Fibroblast of the conjunctiva (primary cell): ENCODE measurements at regions not wholly inside any gene's neighbourhood (a gene's known extent, or its start where the extent isn't known, plus 50 kb on each side); places are given as distances from the start of the nearest gene placed in this dataset.
"Not testable (repeated sequence)": the region's sequence is repeated elsewhere in the genome, so short reads cannot be mapped to it uniquely, and the experiment has no call there.

Experiments used
- DNase-seq: peaks from one replicate; pipeline ENCODE4 v3.0.0-alpha.2; 2010; ENCODE audit warnings: low read depth

GRCh38 chr14:42490536-42490935 lies 883.9 kb downstream of the LRFN5 start:
- no peak for DNase-seq

GRCh38 chr14:42488965-42489364 lies 882.3 kb downstream of the LRFN5 start:
- no peak for DNase-seq

- DNase-seq: not testable (repeated sequence)
These were observed 875.8 kb downstream of the LRFN5 start for GRCh38 chr14:42482345-42482971.

DNA sequence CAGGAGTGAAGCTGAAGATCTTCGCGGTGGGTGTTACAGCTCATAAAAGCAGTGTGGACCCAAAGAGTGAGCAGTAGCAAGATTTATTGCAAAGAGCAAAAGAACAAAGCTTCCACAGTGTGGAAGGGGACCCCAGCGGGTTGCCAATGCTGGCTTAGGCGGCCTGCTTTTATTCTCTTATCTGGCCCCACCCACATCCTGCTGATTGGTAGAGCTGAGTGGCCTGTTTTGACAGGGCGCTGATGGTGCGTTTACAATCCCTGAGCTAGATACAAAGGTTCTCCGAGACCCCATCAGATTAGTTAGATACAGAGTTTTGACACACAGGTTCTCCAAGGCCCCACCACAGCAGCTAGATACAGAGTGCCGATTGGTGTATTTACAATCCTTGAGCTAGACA lies 875.0 kb downstream of the LRFN5 start:
- not testable (repeated sequence) for DNase-seq

DNA sequence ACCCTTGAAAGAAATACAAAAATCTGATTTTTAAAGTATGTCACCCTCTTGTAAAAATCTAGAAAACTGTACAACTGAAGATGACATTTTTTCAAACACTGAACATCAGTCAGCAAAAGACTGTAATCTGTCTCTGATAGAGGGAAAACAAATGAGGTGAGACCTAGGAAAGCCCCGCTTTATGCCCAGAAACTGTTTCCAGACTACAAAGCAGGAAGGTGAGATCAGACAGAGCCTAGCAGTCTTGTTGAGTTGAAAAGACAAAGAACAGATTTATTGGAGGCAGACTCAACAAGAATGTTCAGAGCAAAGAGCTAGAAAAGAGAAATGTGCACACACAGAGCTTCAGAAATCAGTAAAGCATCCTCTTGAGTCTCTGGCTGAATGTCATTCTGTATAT lies 873.6 kb downstream of the LRFN5 start:
- DNase-seq: no peak

DNA sequence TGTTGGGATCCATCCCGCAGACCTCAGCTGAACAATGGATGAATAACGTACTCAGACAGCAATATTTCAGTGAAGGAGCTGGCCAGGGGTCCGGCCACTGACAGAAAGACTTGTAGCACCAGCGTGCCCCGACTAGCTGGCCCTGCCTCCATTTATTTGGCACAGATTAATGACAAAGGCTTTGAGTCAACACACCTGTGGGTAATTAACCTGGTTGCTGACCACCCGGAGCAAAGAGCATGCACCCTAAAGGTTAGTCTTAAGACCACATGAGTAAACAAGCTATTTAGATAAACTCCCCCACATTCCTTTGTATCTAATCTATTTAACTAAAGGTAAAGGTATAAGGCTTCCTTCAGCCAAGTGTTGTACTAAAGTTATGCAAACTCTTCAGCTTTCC lies 868.6 kb downstream of the LRFN5 start:
- DNase-seq: no peak

- no peak for DNase-seq
These were observed 863.7 kb downstream of the LRFN5 start for GRCh38 chr14:42470427-42470719.

GRCh38 chr14:42469637-42470426 lies 863.2 kb downstream of the LRFN5 start:
- DNase-seq: no peak

GRCh38 chr14:42460673-42461072 lies 854.0 kb downstream of the LRFN5 start:
- no peak for DNase-seq

DNA sequence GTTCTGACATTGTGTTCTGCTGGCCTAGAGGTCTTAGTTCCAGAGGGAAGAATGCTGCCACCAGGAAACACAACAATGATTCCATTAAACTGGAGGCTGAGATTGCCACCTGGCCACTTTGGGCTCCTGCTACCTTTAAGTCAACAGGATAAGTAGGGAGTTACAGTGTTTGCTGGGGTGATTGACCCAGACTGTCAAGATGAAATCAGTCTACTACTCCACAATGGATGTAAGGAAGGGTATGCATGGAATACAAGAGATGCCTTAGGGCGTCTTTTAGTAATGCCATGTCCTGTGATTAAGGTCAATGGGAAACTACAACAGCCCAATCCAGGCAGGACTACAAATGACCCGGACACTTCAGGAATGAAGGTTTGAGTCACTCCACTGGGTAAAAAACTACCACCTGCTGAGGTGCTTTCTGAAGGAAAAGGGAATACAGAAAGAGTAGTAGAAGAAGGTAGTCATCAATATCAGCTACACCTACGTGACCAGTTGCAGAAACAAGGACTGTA lies 852.6 kb downstream of the LRFN5 start:
- DNase-seq: no peak

DNA sequence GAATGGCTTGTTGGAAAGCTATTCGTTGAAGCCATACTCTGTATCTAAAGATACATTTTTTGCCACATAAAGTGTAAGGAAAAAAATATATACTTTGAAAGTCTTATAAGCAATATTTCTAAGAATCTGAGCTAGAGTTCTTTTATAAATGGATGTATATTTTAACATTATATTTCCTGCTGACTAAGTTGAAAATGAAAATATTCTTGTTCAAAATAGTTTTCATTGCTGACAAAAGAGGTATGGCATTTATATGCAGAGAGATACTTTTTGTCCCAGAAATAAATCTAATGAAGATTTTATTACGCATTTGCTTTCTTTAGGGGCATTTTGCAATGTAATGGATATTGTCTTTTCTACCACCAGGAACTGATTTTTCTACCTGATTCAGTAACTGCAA lies 834.9 kb downstream of the LRFN5 start:
- no peak for DNase-seq

DNA sequence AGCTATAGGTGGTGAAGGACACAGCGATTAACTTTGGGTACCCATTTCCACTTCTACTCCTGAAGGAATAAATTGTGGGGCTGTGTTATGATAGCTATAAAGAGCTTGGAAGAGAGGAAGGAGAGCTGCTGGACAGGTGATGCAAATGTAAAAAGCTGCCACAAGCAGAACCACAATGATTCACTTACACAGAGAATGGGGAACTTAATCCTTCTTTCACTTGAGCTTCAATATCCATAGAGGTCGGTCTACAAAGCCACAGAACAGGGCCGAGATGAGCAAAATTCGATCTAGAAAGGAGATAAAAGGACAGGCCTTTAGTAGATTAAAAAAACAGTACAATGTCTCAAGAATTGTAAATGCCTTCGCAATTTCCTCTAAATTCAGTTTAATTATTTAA lies 831.1 kb downstream of the LRFN5 start:
- no peak for DNase-seq

DNA sequence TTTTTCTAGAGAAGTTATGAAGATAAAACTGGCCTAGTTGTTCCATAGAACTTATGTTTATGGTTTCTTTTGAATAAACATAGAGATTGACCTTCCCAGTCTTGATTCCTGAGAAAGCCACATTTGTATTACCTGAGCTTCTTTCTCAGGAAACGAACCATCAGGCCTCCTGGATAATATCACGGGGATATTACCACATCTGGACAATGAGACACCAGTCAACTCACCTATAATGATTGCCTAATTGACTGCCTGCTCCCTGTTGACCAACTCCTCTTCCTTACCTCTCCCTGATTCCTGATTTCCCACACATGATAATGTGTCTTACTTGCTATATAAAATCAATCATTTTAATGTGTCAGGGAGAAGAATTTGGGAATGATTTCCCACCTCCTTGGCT lies 822.7 kb downstream of the LRFN5 start:
- no peak for DNase-seq

DNA sequence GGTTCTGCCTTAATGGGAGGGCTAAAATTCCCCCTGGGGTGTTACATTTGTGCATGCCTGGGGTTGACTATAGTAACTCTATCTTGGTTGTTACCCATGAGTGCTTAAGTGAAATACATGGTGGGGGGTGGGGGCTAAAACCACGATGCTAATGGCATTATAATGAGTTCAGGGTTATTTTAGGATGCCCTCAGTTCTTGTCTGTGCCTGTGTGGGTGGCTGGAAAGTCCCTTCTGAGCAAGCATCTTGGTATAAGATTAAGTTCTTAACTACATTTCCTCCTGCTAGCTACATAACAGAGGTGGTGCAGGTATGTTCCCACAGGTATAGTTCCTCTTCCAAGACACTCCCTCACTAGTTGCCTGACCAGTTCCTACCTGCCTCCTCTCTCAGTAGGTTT lies 822.3 kb downstream of the LRFN5 start:
- no peak for DNase-seq

- no peak for DNase-seq
These were observed 817.8 kb downstream of the LRFN5 start for GRCh38 chr14:42424501-42424900.

DNA sequence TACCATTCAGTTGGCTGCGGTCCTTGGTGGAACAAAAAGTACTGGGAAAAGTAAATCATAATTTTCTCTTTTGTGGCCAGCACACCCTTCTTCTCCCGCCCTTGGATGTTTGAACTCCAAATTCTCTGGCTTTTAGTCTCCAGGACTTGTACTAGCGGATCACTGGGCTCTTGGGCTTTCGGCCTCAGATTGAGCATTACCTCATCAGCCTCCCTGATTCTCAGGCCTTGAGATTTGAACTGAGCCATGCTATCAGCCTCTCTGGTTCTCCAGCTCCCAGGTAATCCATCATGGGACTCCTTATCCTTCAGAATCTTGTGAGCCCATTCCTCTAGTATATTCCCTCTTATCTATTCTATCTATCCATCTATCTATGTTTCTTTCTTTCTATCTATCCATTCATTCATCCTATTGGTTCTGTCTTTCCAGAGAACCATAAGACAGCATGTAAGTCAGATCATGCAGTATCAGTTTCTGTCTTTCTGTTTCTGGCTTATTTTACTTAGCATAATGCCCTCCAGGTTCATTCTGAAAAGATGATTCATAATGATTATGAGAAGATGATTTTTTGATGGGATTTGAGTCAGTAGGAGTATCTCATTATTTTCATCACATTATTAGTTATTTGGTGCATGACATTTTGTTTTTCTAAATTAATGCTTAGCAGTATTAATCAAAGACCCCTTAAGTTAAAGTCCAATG lies 814.9 kb downstream of the LRFN5 start:
- no peak for DNase-seq

- DNase-seq: no peak
These were observed 813.4 kb downstream of the LRFN5 start for GRCh38 chr14:42420071-42420470.

GRCh38 chr14:42407153-42407552 lies 800.5 kb downstream of the LRFN5 start:
- no peak for DNase-seq

DNA sequence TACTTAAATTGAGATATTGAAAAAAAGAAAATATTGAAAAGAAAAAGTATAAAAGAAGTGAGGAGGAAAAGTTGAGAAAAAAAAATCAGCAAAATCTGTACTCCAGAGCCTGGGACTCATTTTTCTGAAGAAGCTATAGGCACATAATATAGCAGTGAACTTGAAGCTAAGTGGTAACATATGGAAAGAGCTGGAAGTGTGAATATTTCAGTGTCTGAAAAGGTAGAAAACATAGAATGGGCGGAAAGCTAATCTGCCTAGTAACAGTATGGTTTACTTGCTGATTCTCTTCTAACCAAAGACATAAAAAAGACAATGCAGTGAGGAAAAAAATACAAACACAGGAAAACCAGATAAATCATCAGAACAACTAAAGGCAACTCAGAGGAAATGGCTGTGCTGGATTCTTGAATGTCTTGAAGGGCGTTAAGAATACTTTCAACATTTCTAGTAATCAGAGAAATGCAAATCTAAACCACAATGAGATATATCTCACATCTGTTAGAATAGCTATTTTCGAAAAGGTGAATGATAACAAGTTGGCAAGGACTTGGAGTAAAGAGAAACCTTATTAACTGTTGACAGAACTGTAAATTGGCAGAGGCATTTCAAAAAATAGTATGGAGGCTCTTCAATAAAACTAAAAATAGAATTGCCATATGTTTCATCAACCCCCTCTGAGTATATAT lies 784.6 kb downstream of the LRFN5 start:
- no peak for DNase-seq

- DNase-seq: no peak
These were observed 772.2 kb downstream of the LRFN5 start for GRCh38 chr14:42378880-42379279.

- no peak for DNase-seq
These were observed 771.6 kb downstream of the LRFN5 start for GRCh38 chr14:42378274-42378673.

DNA sequence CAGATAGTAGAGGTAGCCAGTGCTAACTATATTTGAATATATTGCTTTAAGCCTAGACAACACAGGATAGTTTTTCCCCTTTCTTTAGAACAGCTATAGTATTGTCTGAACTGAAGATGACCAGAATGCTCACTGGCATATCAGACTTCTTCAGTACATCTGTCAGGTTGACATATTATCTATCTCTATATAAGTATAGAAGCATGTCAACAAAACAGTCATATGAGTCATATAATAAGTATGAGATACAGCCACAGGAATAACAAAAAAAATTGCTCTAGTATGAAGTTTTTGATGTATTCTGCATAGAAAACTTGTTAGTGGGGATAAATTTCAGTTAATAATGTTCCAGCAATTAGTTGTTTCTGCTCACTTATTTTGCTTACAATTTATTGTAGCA lies 767.7 kb downstream of the LRFN5 start:
- no peak for DNase-seq

- no peak for DNase-seq
These were observed 763.4 kb downstream of the LRFN5 start for GRCh38 chr14:42370056-42370455.
